Effector memory CD8-positive, alpha-beta T cell (primary cell): ENCODE measurements at regions not wholly inside any gene's neighbourhood (a gene's known extent, or its start where the extent isn't known, plus 50 kb on each side); places are given as distances from the start of the nearest gene placed in this dataset.

Experiments used
- ATAC-seq: fragments of 150-1000 bp; cut with Tn5 transposase; replicated peaks from 2 replicates; pipeline ENCODE4 v1.10.0; 2021; ENCODE audit warnings: mild to moderate bottlenecking, moderate library complexity
- DNase-seq, 3 experiments: peaks; one replicate each; pipeline ENCODE4 v3.0.0; 2021
- H3K27ac Mint-ChIP-seq, 2 donors: one replicate each; pipeline ENCODE4 v1.8.0; 2022; ENCODE audit warnings: mild to moderate bottlenecking in 2 of 2, mixed read lengths in 2 of 2, moderate library complexity in 2 of 2
- H3K27me3 Mint-ChIP-seq, 2 donors: one replicate each; pipeline ENCODE4 v1.8.0; 2022; ENCODE audit warnings: mixed read lengths in 2 of 2
- H3K36me3 Mint-ChIP-seq: one replicate; pipeline ENCODE4 v1.8.0; 2022; ENCODE audit warnings: mild to moderate bottlenecking, moderate library complexity, mixed read lengths; ENCODE audit not compliant: insufficient read depth
- H3K4me1 Mint-ChIP-seq, 2 donors: one replicate each; pipeline ENCODE4 v1.8.0; 2022; ENCODE audit warnings: low read depth in 2 of 2, mixed read lengths in 2 of 2
- H3K4me3 Mint-ChIP-seq, 2 donors: one replicate each; pipeline ENCODE4 v1.8.0; 2022; ENCODE audit warnings: mild to moderate bottlenecking in 2 of 2, mixed read lengths in 2 of 2, moderate library complexity in 2 of 2
- H3K9me3 Mint-ChIP-seq, 2 donors: one replicate each; pipeline ENCODE4 v1.8.0; 2022; ENCODE audit warnings: mixed read lengths in 2 of 2

DNA sequence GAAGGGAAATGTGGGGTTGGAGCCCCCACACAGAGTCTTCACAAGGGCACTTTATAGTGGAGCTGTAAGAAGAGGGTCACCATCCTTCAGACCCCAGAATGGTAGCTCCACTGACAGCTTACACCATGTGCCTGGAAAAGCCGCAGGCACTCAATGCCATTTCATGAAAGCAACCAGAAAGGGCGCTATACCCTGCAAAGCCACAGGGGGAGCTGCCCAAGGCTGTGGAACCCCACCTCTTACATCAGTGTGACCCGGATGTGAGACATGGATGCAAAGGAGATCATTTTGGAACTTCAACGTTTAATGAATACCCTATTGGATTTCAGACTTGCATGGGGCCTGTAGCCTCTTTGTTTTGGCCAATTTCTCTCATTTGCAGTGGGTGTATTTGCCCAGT is 694.7 kb downstream of the CBLN2 start:
- H3K9me3 Mint-ChIP-seq: peaks cover 9 to 21% of the 10 kb centered on the region in 2 donors
- no peaks in the 10 kb centered on the region for H3K27me3 Mint-ChIP-seq
- DNase-seq: no peak
- no peak overlapping the region for H3K4me3 Mint-ChIP-seq
- no peaks in the 10 kb centered on the region for H3K36me3 Mint-ChIP-seq
- no peak for ATAC-seq
- no peak overlapping the region for H3K27ac Mint-ChIP-seq
- no peaks in the 10 kb centered on the region for H3K4me1 Mint-ChIP-seq

DNA sequence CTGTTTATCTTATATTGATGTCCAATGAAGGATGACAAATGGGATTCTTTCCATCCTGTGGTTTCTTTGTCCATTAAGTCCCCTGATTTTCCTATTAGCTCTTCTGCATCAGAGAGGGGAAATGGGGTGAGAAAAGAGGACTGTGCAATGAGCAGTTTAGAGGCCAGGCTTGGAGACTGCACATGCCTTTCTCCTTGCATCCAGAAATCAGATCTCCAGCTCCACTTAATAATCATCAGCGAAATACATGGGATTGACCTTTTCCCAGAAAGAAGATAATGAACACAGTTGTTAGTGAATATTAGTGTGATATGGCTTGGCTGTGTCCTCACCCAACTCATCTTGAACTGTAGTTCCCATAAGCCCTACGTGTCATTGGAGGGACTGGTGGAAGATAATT is 697.4 kb downstream of the CBLN2 start:
- H3K4me1 Mint-ChIP-seq: no peaks in the 10 kb centered on the region
- H3K27me3 Mint-ChIP-seq: no peaks in the 10 kb centered on the region
- H3K27ac Mint-ChIP-seq: no peak overlapping the region
- H3K9me3 Mint-ChIP-seq: peaks cover 7 to 21% of the 10 kb centered on the region in 2 donors
- no peaks in the 10 kb centered on the region for H3K36me3 Mint-ChIP-seq
- H3K4me3 Mint-ChIP-seq: no peak overlapping the region
- ATAC-seq (no peak), DNase-seq (no peak)

DNA sequence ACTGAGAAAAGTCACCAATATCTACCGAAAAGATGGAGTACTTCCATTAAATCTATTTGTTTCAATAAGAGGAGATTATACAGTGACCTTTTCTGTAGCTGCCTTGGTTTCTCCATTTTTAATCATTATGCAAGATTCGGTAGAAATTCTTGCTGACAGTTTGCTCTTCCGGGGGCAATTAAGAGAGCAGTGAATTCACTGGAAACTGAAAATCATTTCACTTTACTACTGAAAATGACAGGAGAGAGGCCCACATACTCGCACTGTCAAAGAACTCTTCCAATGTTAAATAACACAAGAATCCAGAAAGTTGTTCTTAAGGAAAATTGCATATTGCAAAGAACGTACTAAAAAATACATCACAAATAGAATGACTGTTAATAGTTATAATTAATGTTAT is 699.3 kb downstream of the CBLN2 start:
- DNase-seq: no peak
- Mint-ChIP-seq H3K27me3 (no peaks in the 10 kb centered on the region), H3K27ac (no peak overlapping the region), H3K36me3 (no peaks in the 10 kb centered on the region), H3K4me1 (no peaks in the 10 kb centered on the region), H3K9me3 (peaks cover 1 to 8% of the 10 kb centered on the region in 2 donors), H3K4me3 (no peak overlapping the region)
- no peak for ATAC-seq

DNA sequence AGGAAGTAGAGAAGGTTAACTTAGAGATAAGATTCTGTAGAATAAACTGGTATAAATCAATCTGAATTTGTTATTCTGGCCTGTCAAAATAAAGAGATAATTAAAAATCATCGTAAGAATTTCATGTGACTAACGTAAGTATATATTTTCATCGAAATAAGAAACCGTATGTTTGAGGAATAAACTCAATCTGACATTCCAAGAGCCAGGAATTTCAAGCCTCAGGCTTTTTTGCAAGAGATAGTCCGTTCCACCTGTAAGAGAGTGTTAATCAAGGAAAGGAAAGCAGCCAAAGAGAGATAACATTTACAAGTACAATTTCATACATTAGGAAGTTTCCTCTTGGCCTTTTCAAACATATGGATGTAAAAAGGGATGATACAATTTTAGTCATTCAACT is 701.5 kb downstream of the CBLN2 start:
- no peaks in the 10 kb centered on the region for H3K36me3 Mint-ChIP-seq
- ATAC-seq (no peak), DNase-seq (no peak)
- no peak overlapping the region for H3K27ac Mint-ChIP-seq
- no peaks in the 10 kb centered on the region for H3K4me1 Mint-ChIP-seq
- peaks cover 0 to 1% of the 10 kb centered on the region in 2 donors for H3K9me3 Mint-ChIP-seq
- no peaks in the 10 kb centered on the region for H3K27me3 Mint-ChIP-seq
- H3K4me3 Mint-ChIP-seq: no peak overlapping the region

DNA sequence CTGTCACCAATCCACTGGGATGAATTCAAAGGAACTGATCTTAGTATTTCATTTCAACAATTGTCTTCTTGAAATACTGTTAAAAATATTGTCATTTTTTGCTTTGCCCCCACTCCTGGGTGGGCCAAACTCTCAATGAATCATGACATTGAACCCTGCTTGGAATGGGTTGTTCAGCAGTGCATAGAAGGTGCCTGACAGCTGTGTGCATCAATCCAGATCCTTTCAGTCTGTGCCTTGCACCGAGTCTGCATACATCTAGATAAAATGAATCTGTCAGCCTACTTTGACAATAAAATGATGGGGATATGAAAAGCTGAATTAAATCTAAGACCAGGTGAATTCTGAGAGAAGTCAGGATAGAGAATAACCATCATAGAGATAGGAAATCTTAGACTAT is 706.6 kb downstream of the CBLN2 start:
- no peak overlapping the region for H3K4me3 Mint-ChIP-seq
- H3K27me3 Mint-ChIP-seq: no peaks in the 10 kb centered on the region
- H3K36me3 Mint-ChIP-seq: no peaks in the 10 kb centered on the region
- H3K27ac Mint-ChIP-seq: no peak overlapping the region
- no peaks in the 10 kb centered on the region for H3K4me1 Mint-ChIP-seq
- no peak for ATAC-seq
- no peak for DNase-seq
- peaks cover 0 to 2% of the 10 kb centered on the region in 2 donors for H3K9me3 Mint-ChIP-seq

DNA sequence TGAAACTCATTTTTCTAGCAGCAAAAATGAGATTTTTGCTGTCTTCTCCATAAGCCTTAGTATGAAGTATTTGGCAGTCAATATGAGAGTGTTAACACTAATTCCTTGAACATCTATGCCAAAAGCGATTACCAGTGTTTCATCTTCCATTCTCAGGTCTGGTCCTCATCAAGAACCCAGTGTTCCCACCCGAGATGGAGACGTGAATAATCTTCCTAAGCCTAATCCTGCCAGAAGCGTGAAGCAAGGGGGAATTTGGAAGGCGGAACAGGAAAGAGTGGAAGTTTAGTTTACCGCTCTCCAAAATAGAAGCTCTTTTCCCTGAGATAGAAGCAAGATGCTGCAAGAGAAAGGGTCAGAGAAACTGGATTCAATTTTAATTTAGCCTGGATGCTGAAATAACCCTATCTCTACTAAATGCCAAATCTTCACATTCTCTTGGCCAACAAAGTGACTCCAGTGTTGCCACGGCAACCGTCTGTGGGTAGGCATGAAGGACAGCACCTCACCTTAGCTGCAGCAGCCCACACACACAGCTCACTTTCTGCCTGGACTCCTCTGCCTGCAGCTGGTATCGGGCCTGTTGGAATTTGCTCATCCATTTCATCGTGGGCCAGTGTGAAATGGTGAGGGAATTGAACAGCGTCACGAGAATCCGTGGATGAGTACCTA is 711.1 kb downstream of the CBLN2 start:
- Mint-ChIP-seq H3K4me1 (no peaks in the 10 kb centered on the region), H3K4me3 (no peak overlapping the region), H3K36me3 (no peaks in the 10 kb centered on the region), H3K27me3 (no peaks in the 10 kb centered on the region), H3K27ac (no peak overlapping the region), H3K9me3 (peaks cover 3 to 13% of the 10 kb centered on the region in 2 donors)
- no peak for ATAC-seq
- DNase-seq: no peak

DNA sequence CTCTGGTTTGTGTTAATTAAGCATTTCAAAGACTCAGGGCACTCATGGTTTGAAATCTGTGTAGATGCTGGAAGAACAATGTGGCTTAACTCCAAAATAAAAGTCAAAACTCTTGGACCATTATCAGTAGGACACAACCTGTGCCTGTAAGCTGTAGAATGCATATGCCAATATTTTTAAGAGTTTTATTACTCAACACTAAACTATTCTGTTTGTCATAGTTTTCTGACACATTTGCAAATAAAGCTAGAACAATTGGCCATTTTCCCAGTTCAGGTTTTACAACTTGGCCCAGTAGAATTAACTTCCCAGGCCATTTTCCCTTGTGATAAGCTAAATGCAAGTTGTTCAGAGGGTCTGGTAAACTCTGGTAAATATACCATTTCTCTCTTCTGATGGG is 713.1 kb downstream of the CBLN2 start:
- no peak for ATAC-seq
- DNase-seq: no peak
- Mint-ChIP-seq H3K27ac (no peak overlapping the region), H3K36me3 (no peaks in the 10 kb centered on the region), H3K4me3 (no peak overlapping the region), H3K4me1 (no peaks in the 10 kb centered on the region), H3K9me3 (peaks cover 3 to 13% of the 10 kb centered on the region in 2 donors), H3K27me3 (no peaks in the 10 kb centered on the region)

DNA sequence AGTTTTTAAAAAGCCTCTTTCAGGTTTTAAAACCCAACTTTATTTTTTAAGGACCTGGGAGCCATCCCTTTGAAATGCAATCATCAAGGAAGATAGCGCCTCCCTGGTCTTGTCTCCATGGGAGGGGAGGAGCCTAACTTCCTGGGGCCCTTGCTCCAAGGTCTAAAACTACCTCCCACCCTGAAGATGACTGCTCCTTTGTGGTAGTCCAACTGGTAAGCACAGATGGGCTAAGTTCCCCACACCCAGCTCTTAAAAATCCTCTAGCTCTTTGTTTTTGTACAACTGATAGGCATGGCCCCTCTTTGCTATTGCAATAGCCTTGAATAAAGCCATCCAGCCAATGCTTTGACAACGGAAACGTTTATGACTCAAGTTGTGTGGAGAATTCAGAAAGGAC is 716.8 kb downstream of the CBLN2 start:
- H3K36me3 Mint-ChIP-seq: no peaks in the 10 kb centered on the region
- no peak overlapping the region for H3K27ac Mint-ChIP-seq
- no peak for DNase-seq
- H3K27me3 Mint-ChIP-seq: no peaks in the 10 kb centered on the region
- no peaks in the 10 kb centered on the region for H3K4me1 Mint-ChIP-seq
- H3K4me3 Mint-ChIP-seq: no peak overlapping the region
- peaks cover 1 to 13% of the 10 kb centered on the region in 2 donors for H3K9me3 Mint-ChIP-seq
- ATAC-seq: no peak

DNA sequence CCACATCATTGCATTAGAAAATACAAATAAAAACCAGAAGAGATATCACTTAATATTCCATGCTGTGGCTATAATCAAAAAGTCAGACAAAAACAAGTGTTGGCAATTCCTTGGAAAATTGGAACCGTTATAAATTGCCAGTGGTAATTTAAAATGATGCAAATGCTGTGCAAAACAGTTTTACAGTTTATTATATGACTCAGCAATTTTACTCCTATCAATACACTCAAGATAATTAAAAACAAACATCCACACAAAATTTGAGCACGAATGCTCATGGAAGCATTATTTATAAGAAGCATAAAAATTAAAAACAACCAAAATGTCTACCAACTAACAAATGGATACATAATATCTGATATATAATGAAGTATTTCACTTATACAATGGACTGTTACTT is 728.8 kb downstream of the CBLN2 start:
- Mint-ChIP-seq H3K27ac (no peak overlapping the region), H3K36me3 (peaks cover 2% of the 10 kb centered on the region), H3K27me3 (no peaks in the 10 kb centered on the region), H3K9me3 (peaks cover 5 to 10% of the 10 kb centered on the region in 2 donors), H3K4me1 (no peaks in the 10 kb centered on the region), H3K4me3 (no peak overlapping the region)
- no peak for ATAC-seq
- DNase-seq: no peak

DNA sequence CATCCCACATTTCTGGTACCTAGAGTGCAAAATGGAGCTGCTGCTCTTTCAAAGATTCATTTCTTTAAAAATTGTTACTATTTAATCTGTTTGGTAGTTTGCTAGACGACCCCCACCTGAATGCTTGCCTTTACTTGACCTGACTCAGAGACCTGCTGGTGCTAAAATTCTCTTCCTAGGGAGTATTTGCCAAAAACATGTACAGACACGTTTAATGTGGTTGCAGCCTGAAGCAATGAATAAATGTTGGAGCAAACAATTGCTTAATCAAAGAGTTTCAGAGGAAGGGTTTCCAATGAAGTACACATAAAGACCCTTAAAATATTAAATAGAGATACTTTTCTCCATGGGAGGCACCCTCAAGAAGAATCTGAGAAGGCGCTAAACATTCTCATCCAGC is 734.4 kb downstream of the CBLN2 start:
- Mint-ChIP-seq H3K4me1 (no peaks in the 10 kb centered on the region), H3K27me3 (no peaks in the 10 kb centered on the region), H3K27ac (no peak overlapping the region), H3K9me3 (peaks cover 12 to 17% of the 10 kb centered on the region in 2 donors), H3K36me3 (peaks cover 2% of the 10 kb centered on the region), H3K4me3 (no peak overlapping the region)
- DNase-seq (no peak), ATAC-seq (no peak)

DNA sequence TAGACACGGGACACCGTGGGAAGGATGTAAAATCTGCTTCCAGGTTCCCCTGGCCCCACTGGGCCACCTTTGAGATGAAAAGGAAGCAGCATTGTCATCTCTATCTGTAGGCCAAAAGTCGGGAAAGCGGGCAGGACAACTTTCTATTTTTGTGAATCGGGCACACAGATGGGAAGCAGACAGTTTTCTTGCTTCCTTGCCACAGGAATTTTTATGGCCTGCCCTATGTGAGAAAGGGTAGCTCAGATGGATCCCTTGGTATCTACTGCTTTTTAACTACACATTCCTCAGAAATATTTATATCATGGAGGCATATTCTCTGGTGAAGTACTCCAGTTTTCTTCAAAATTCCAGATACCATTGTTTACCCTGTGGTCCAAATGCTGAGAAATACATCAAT is 735.5 kb downstream of the CBLN2 start:
- DNase-seq (no peak), ATAC-seq (no peak)
- no peaks in the 10 kb centered on the region for H3K4me1 Mint-ChIP-seq
- no peaks in the 10 kb centered on the region for H3K27me3 Mint-ChIP-seq
- H3K9me3 Mint-ChIP-seq: peaks cover 14 to 23% of the 10 kb centered on the region in 2 donors
- peaks cover 2% of the 10 kb centered on the region for H3K36me3 Mint-ChIP-seq
- H3K27ac Mint-ChIP-seq: no peak overlapping the region
- no peak overlapping the region for H3K4me3 Mint-ChIP-seq

DNA sequence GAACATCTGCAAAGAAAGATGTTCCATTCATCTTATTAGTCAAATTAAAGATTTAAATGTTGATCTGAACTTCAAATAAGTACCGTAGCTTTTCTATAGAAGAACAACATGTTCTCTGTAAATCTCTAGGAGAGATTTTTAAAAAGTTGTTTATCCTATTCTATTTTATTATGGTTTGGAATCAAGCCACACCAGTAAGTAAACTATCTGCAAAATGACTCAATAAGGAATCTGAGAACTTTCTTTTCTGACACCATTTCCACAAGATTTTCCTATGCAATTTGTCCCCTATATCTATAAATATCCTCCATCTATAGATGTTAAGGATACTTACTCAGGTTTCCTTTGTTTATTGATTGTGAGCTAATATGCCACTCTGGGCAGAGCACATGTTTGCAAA is 736.6 kb downstream of the CBLN2 start:
- Mint-ChIP-seq H3K4me3 (no peak overlapping the region), H3K4me1 (no peaks in the 10 kb centered on the region), H3K9me3 (peaks cover 11 to 17% of the 10 kb centered on the region in 2 donors), H3K27ac (no peak overlapping the region), H3K27me3 (no peaks in the 10 kb centered on the region), H3K36me3 (peaks cover 2% of the 10 kb centered on the region)
- no peak for DNase-seq
- no peak for ATAC-seq

DNA sequence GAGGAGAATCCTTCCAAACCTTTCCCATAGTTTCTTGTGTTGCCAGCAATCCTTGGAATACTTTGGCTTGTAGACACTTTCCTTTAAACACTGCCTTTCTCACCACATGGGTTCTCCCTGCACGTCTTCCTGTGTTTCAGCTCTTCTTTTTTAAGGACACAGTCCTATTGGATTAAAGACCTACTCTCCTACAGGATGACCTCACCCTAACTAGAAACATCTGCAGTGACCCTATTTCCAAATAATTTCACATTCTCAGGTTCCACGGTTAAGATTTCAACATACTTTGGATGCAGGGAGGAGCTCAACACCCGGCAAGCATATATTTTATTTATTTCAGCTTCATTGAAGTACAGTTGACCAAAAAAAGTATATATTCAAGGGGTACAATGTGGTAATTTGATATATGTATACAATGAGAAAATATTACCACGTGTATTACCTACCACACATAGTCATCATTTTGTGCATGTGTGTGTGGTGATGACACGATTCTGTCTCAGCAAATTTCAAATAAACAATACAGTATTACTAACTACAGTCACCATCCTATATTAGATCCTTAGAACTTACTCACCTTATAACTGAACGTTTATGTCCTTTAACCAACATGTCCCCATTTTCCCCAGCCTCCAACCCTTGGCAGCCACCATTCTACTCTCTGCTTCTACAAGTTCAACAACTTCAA is 745.0 kb downstream of the CBLN2 start:
- DNase-seq: no peak
- no peak overlapping the region for H3K27ac Mint-ChIP-seq
- no peak overlapping the region for H3K4me3 Mint-ChIP-seq
- peaks cover 10 to 20% of the 10 kb centered on the region in 2 donors for H3K9me3 Mint-ChIP-seq
- H3K4me1 Mint-ChIP-seq: no peaks in the 10 kb centered on the region
- H3K36me3 Mint-ChIP-seq: no peaks in the 10 kb centered on the region
- no peak for ATAC-seq
- H3K27me3 Mint-ChIP-seq: no peaks in the 10 kb centered on the region

DNA sequence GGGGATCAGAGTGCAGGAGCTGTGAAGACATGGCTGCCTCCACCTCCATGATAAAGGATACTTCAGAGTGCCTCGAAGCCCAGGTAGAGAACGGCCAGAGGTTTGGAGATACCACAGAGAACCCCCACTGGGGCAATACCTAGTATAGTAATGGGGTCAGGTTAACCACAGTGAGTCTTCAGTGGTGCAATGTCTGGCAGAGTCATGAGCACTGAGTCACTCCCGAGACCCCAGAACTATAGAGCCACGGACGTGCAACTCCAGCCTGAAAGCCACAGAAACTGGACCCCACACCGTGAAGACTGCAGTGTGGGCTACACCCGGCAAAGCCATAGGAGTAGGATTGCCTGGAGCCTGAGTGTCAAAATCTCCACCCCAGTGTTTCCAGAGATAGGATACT is 746.6 kb downstream of the CBLN2 start:
- DNase-seq (no peak), ATAC-seq (no peak)
- Mint-ChIP-seq H3K27me3 (no peaks in the 10 kb centered on the region), H3K9me3 (peaks cover 5 to 13% of the 10 kb centered on the region in 2 donors), H3K4me3 (no peak overlapping the region), H3K36me3 (no peaks in the 10 kb centered on the region), H3K4me1 (no peaks in the 10 kb centered on the region), H3K27ac (no peak overlapping the region)
